HG02759 (cell line): ENCODE measurements at regions not wholly inside any gene's neighbourhood (a gene's known extent, or its start where the extent isn't known, plus 50 kb on each side); places are given as distances from the start of the nearest gene placed in this dataset.

Experiments
- ATAC-seq: cut with Tn5 transposase; IDR thresholded peaks from one replicate; pipeline ENCODE4 v1.9.1; 2021; ENCODE audit warnings: mild to moderate bottlenecking, moderate library complexity; ENCODE audit not compliant: unreplicated experiment

- ATAC-seq = no peak
Measured at GRCh38 chr4:110950731-110951130, 327.9 kb upstream of the PITX2 start.

DNA sequence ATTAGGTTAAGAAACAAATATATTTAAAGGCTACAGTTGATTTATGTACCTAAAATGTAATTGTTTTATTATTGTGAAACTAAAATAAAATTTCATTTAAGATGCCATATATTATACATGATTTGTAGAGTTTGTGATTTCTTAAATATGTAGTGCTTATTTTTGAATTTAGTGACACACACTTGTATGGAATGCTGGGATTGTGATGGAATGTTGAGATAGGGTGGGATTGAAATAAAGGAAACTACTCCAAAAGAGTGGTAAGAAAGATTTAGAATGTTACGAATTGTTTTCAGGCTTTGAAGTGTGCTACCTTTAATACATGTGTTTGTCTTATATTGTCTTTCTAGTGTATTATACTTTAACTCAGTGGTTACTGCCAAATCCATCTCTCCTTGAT lies 330.3 kb upstream of the PITX2 start:
- no peak for ATAC-seq

DNA sequence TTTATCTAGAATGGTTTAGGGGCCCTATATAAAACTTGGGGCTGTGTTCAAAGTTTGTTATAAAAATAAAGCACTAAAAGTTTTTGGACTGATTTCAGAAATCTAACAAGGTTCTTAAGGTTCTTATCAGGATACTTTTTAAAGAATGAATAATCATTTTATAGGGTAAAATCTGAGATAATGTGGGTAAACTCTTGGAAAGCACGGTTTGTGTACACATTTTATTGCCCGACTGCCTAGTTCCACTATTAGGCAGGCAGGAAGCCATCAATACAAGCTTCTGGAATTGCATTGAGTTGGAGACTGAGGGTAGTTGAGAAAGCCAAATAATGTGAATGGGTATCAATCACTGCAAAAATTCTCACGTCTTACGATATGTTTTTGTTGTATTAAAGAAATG lies 331.0 kb upstream of the PITX2 start:
- ATAC-seq = no peak

DNA sequence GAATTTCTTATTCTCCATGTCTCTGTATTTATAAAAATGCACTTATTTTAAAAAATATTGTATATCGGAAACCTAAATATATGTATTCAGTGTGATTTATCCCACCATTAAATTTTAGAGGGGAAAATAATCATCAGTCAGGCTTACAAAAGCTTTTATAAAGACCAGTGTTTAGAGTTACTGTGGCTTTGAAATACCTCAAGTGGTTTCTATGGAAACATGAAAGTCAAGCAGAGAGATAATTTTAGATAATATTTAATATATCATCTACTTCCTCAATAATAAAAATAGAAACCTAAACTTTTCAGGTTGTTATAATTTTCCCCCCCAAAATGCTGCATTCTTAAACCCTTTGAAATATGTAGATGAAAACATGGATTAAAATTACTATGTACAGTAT lies 332.9 kb upstream of the PITX2 start:
- no peak for ATAC-seq

GRCh38 chr4:110959041-110959643 lies 336.3 kb upstream of the PITX2 start:
- ATAC-seq = no peak

GRCh38 chr4:110961066-110961465 lies 338.2 kb upstream of the PITX2 start:
- ATAC-seq = no peak

DNA sequence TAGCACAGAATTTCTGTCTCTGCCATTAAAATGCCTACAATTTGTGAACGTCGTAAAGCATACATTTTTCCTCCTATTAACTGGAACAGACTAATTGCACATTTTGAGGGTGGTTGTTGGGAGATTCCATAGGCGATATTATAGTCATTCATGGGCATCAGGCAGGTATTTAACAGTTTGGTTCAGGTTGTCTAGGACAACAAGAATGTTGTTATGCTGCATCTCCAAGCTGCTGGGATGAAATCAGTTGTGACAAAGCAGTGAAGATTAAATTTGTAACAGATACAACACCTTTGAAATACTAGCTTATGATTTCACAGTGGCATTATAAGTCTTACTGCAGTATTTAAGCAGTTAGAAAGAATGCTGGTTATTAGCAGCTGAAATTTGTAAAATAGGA lies 339.7 kb upstream of the PITX2 start:
- ATAC-seq = no peak

DNA sequence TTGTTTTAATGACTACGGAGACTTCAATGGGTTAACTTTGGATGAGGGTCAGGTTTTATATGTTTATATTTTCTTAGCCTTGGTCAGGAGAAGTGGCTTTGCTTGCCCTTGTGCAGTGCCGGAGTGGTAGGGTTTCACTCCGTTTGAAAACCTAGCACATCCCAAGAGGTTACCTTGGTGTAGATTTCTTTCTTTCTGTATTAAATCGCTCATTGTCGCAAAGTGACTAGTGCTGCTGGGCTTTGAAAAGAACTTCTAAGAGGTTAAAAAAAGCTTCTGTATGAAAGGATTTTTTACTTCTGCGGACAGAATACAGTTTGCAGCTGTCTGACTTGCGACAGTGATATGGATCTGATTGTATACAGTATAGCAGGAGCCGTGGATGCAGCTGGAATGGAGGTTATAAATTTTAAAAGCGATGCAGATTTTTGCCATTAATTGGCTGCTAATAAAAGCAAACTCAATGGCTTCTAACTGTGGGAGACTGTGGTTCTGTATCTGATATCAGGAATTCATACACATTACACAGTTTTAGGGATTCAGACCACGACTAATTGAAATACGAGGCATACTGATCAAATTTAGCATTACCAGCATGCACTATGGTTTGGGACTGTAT lies 340.9 kb upstream of the PITX2 start:
- no peak for ATAC-seq

DNA sequence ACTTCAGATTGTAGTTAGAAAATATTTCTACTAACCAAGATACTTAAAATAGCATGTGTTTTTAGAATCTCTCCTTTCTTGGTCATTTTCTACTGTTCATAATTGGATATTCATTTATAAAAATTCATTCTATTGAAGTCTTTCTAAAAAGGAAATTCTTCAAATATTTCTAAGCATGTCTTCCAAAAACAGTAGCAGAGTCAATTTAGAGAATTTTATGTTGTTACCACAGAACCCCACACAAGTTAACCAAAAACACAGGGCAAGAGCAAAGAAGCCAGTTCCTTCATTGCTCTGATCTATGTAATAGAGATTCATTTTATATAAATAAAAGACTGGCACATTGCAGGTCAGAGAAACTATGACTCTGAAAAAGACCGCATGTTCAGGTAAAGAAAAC lies 345.1 kb upstream of the PITX2 start:
- ATAC-seq = no peak

DNA sequence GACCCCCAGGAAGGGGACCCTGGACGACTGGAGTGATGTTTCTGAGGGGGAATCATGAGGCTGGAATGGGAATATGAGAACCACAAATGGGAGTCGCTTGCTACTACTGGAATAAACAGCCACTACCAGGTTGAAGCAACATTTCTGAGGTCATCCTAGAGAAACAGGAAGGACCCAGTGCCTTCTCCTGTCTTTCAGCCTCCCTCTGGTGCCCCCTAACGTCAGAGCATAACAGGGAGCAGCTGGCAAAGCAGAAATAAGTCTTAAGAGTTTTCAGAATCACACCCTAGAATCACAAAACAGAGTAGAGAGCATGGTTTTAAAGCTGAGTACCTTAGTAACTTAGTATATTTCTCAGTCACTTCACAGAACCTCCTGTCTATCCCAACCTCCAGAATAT lies 347.8 kb upstream of the PITX2 start:
- peak; percentile 87 for ATAC-seq

DNA sequence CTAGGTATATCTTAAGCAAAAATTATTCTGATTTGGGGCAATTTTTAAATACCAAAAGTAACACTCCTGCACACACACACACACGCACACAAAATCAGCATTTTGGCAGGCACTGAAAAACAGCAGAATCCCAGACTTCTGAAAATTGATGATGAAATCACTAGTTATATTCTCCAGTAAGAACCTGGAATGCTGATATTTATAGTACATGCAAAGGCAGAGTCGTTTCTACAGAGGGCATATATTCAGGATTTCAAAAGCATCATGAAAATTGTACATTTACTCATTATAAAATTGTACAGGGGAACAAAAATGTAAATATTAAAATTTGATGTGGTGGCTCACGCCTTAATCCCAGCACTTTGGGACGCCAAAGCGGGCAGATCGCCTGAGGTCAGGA lies 352.5 kb upstream of the PITX2 start:
- no peak for ATAC-seq

- no peak for ATAC-seq
Measured at GRCh38 chr4:110977554-110977953, 354.7 kb upstream of the PITX2 start.

GRCh38 chr4:110978761-110979160 lies 355.9 kb upstream of the PITX2 start:
- no peak for ATAC-seq

DNA sequence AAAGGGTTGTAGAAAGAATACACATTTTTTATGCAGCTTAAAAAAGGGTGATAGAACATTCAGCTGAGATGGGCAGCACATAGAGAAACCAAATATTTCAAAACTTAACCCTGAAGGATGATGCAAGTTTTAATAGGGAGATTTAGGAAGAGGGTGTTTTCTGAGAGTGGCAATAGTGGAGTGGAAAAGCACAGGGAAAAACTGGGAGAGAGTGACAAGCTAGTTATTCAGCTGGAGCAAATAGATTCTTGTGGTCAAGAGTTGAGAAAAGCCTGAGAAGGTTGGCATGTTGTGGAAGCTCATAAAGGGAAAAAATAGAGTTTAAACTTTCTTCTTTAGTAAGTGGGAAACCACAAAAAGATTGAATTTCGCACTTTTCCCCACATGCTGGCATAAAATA lies 359.6 kb upstream of the PITX2 start:
- ATAC-seq = no peak

DNA sequence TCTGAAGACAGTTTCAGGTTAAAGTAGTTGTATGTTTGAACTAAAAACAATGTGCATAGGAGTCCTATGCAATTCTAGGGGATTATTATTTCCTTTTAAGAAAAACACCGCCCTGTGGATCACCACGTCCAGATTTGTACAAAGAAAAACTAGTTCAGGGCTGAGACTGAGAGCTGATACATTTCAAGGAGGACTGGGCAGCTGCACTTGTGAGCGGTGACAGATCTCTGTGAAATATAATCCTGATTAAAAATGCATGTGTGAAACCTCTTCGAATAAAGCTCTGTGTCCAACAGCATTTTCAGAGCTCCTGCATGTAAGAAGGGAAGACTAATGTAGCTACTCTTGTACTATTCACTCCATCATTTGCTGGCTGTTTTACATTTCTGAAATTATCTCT lies 365.8 kb upstream of the PITX2 start:
- no peak for ATAC-seq

DNA sequence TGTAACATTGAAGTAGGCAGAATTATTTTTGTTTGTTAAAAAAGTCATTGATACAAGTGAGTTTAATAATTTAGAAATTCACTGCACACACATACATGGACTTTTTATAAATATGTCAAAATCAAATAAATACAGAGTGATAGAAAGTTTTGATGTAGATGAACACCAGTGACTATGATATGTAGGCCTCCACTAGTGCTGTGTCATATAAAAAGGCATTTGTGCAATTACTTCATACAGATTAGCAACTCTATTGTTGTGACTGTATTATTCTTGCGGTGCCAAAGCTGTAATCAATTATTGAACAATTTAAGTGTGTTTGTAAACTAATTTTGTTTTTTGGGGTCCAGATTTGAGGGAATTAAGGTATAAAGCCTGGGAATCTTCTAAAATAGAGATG lies 366.2 kb upstream of the PITX2 start:
- no peak for ATAC-seq

- no peak for ATAC-seq
Measured at GRCh38 chr4:110994781-110995180, 371.9 kb upstream of the PITX2 start.

DNA sequence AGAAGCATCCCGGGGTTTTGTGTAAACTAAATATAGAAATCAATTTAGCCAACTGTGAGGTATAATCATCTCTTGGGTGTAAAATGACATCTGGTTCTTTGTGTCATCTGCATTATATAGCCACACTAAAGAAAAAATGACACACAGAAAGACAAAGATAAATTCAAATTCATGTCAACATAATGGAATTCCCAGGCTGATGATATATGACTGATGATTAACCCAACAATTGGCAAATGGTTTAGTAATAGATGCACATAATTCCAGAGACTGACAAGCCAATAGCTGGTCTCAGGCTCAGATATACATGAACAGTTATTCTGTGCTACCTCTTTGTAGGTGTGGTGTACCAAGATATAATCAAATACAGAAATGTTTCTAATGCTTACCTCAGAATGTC lies 375.4 kb upstream of the PITX2 start:
- no peak for ATAC-seq

- no peak for ATAC-seq
Measured at GRCh38 chr4:111011458-111011857, 388.6 kb upstream of the PITX2 start.

GRCh38 chr4:111013846-111014245 lies 391.0 kb upstream of the PITX2 start:
- no peak for ATAC-seq

DNA sequence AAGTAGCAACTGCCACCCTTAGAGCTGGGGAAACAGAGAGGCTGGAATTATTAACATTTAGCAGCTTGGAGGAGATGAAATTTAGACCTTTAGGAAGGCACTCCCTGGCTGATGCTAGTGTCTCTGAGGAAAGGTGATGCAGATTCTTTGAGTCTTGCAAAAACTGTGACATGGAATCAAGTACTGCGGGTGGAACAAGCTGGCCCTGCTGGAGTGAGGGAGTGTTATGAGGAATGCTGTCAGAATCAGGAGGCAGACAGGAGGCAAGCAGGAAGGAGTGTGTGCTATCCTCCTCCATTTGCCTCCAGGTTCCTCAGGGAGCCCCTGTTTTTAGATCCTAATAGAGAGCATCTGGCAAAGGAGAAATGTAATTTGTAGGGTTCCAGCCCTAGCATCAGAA lies 391.7 kb upstream of the PITX2 start:
- ATAC-seq = no peak

DNA sequence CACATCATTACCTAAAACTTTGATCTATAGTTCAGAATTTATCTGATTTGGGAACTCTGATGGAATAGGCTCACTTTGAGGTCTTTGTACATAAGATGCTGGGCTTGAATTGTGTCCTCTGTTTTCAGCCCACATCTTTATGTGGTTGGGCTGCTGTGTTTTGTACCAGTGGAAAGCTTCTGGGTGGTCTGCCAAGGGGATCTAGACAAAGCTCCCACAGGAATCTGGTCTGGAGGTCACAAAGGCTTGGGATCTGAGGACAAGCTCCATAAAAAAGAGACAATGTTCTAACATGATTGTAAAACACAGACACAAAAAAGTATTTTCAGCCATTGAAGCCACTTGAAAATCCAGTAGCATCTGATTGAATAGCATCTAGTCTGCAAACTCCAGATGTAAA lies 393.5 kb upstream of the PITX2 start:
- ATAC-seq = no peak

- no peak for ATAC-seq
Measured at GRCh38 chr4:111018216-111018615, 395.3 kb upstream of the PITX2 start.
